Non-pigmented ciliary epithelial cell (primary cell): ENCODE measurements at regions not wholly inside any gene's neighbourhood (a gene's known extent, or its start where the extent isn't known, plus 50 kb on each side); places are given as distances from the start of the nearest gene placed in this dataset.

Experiments
- DNase-seq: peaks from one replicate; pipeline ENCODE4 v3.0.0-alpha.2; 2010; ENCODE audit warnings: low read depth

GRCh38 chr1:239322369-239322768 is 64.0 kb upstream of the CHRM3 start:
- no peak for DNase-seq

DNA sequence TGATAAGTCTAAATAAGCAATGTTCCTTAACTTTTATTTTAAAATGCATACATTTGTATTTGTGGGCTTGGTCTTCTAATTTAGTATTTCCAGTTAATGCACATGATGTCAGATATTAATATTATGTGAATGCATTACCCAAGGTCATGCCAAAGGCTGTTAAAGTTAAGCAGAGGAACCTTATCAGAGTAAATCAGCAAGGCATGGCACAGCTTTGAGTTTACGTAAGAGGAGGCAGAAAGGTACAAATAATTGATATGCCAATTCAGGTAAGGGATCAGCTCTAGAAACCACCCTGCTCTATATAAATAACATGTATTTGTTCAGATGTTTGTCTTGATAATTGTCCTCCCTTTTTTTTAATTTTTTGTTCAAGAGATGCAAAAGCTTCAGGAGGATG is 64.5 kb upstream of the CHRM3 start:
- DNase-seq: no peak

DNA sequence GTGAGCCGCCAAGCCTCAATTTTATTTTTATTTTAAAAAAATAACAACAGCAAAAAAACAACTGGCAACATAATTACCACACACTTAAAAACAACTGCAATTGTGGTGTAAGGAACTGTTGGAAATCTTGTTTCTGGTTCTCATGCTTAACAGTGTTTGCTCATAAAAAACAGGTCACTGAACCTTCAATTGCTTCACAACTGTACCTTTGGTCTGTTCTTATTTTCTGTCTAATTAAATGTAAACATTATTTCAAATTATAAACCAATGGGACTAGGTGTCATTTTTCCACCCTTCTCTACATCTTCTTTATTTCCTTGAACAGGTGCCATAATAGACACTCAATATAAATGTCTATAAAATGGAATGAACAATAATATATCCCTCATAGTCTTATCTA is 68.4 kb upstream of the CHRM3 start:
- DNase-seq: no peak

- DNase-seq: no peak
These were observed 70.6 kb upstream of the CHRM3 start for GRCh38 chr1:239315631-239316217.

DNA sequence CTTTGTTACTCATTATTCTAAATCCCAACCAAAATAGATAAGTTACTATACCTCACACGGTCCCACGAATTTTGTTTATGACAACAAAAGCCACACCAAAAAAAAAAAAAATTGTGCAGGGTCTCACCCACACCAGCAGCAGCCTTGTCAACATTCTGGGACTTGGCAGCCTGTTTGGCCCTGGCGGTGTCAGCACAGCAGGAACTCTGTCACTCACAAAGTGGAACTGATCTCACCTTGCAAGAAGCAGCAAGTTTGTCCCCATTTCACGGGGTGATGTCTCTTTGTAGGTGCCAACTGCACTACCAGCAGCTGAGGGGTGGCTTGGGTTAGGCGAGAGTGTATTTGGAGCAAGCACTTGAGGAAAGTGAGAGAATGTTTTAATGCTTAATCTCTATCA is 75.0 kb upstream of the CHRM3 start:
- DNase-seq: no peak

- DNase-seq: no peak
These were observed 77.6 kb upstream of the CHRM3 start for GRCh38 chr1:239308701-239309333.

GRCh38 chr1:239307886-239308285 is 78.5 kb upstream of the CHRM3 start:
- no peak for DNase-seq

- no peak for DNase-seq
These were observed 79.9 kb upstream of the CHRM3 start for GRCh38 chr1:239306426-239306825.

- no peak for DNase-seq
These were observed 83.1 kb upstream of the CHRM3 start for GRCh38 chr1:239303289-239303688.

GRCh38 chr1:239302696-239303095 is 83.7 kb upstream of the CHRM3 start:
- no peak for DNase-seq

GRCh38 chr1:239301251-239301650 is 85.1 kb upstream of the CHRM3 start:
- no peak for DNase-seq

GRCh38 chr1:239297910-239298309 is 88.5 kb upstream of the CHRM3 start:
- no peak for DNase-seq

DNA sequence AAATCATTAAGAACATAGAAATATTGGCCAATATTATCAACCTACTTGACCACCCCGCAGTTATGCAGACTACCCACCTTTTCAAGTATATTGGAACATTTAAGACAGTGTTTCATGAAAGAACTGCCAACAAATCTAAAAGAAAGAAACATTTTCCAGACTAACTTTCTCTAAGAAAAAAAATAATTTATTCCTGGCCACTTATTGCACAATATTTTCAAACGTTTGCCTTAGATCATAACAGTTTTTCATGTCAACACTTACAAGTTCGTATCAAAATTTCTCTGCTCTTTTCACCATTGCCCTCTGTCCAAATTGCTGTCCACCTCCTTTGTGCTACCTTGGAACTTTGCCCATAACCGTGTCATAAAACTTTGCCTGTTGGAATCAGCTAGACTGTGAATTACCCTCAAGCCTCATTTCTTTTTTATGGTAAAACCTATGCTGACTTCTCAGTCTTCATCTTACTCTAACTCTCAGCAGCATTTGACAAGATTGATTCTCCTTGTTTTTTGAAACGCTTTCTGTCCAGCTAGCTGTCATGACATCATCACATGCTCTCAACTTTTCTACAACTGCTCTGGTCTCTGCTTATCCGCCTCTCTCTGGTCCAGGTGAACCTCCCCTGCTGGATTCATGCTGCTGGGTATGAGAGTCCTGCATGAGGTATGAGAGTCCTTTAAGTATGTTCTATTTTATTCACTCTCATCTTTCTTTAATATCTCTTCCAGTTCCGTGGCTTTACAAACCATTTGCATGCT is 92.8 kb upstream of the CHRM3 start:
- DNase-seq: no peak

- no peak for DNase-seq
These were observed 97.4 kb upstream of the CHRM3 start for GRCh38 chr1:239288820-239289554.

DNA sequence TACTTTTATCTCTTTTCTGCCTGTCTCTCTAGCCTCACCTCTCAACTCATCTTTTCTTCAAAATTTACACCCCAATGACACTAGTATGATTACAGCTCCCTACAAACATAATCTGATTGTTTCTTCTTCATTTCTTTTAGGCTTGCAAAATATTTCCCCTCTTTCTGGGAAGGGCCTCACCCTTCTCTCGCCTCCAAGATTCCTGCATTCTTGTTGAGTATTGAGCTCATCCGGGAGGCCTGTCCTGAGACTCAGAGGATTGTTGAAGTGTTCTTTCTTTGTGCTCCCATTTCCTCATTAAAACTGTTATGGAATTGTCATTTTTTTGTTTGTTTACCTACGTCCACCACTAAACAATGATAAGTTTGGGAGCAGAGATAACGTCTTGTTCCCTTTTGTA is 99.1 kb upstream of the CHRM3 start:
- no peak for DNase-seq

DNA sequence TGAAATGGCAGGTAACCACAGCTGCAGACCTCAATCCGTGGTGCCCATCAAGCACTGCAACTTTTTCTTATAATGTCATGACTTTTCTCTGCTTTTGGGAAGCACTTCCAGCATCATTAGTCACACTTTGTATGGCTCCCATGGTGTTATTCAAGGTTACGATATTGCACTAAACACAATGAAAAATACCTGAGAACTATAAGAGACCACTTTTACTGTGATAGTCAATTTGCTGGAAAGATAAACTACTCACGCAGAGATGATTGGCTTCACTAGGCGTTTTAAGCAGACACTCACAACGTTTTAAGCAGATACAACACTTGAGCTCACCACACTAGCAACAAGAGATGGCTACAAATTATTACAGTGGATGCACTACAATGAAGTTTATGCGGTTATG is 103.2 kb upstream of the CHRM3 start:
- no peak for DNase-seq

GRCh38 chr1:239282411-239282810 is 104.0 kb upstream of the CHRM3 start:
- no peak for DNase-seq

- DNase-seq: no peak
These were observed 110.3 kb upstream of the CHRM3 start for GRCh38 chr1:239276051-239276450.

DNA sequence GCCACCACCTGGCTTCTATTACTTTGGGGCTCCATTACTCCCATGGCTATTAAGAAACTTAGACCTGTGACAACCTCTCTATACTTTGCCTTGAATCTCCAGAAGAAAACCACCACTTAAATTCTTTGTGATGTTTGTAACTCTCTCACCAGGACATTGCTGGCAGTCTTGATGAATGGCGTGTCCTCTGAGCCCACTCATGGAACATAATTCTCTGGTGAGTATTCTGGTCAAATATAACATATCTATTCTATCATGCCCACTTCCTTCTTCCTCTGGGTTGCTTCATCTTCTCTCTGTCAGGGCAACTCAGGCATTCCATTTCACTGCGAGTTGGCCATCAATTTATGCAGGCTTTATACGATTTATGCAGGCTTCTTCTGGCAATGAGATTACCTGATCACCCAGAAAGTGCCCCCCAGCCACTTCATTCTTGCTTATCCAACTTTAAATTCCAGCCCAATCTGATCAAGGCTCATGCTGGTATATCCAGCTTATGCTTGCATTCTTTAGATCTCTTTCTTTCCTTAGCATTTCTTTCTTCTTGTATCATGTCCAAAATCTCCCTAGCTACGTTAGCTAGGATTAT is 112.0 kb upstream of the CHRM3 start:
- DNase-seq: no peak

- DNase-seq: no peak
These were observed 115.9 kb upstream of the CHRM3 start for GRCh38 chr1:239270509-239270908.

- DNase-seq: no peak
These were observed 116.7 kb upstream of the CHRM3 start for GRCh38 chr1:239269706-239270105.

DNA sequence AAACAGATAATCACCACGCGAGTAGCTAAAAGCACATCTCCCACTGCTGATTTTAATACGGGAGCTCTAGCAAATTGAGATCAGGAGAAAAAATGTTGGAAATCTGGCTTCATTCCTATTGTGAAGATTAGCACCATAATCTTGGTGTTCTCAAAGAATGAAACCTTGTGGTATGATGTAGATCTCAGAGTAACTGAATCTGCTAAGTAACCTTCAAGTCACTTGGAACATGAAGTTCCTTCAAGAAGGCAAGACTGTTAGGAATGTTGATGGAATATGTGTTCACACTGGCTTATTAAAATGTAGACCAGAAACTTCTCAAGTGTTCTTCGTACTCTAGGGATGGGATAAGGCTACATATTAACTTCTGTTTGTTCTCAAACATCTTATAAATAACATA is 117.4 kb upstream of the CHRM3 start:
- no peak for DNase-seq

DNA sequence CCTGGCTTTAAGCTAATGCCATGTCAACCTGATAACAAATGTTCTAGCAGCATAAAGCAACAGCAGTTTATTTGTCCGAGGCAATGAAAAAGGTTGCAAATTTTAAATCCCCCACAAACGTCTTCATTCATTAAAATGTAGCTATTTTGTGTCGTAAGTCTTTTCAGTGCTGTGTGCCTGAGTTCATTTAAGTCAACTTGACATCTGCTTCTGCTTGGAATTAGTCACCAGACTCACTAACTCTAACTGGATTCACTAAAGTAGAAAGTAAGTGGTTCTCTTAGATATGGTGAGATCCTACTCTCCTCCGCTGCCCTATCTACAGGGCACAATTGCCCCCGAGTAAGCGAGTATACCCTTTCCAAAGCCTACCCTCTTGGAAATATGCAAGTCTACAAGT is 118.4 kb upstream of the CHRM3 start:
- DNase-seq: no peak
